ENCODE measurements at regions not wholly inside any gene's neighbourhood (a gene's known extent, or its start where the extent isn't known, plus 50 kb on each side); places are given as distances from the start of the nearest gene placed in this dataset.

DNA sequence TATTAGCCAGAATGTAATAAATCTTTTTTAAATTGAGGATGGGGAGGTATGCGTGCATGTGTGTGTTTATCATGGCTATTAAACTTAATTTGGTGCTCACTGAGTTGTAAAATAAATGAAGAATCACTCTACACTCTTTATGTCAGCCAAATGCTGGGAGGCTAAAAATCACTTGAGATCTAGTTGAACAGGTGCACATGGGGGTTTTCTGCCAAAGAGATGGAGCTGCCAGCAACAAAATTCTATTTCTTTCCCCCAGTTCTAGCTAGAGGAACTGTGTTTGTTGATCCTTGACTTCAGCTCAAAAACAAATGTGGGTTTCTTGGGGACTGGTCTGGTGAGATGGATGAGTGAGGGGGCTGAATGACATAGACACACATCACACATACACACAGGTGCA, 183.3 kb upstream of the BTBD3 start:
- no peaks in the 10 kb centered on the region for H3K4me1 ChIP-seq (ENCODE audit: control insufficient read depth, insufficient read depth, low read length)
- no peak overlapping the region for H2BK15ac ChIP-seq (ENCODE audit: low read depth, low read length)
- no peaks in the 10 kb centered on the region for H3K9me3 ChIP-seq (ENCODE audit: control insufficient read depth, insufficient read depth, low read length)
- 0 out of 2 replicates have a peak, but pooled peaks cover 2% of the 10 kb centered on the region for H3K27me3 ChIP-seq (ENCODE audit: control insufficient read depth, insufficient read depth, low read length)
- H2AK9ac ChIP-seq (replicated peaks; ENCODE audit: low read depth, low read length, poor library complexity): no peak overlapping the region
- H4K91ac ChIP-seq (ENCODE audit: insufficient read depth, low read depth, low read length): no peak overlapping the region
- H3K56ac ChIP-seq (ENCODE audit: extremely low read depth, insufficient read depth, low read length): no peak overlapping the region
- intact Hi-C loops (cut with micrococcal nuclease): no loop called here
- H4K20me1 ChIP-seq (ENCODE audit: insufficient read depth, low read length): no peaks in the 10 kb centered on the region
- WGBS, 2 experiments (ENCODE audit: extremely low coverage in 2 of 2, insufficient read length in 1 of 2): no CpG with 5 or more reads among the region's 1 CpG
- no TSS peak for BruUV-seq (replicated peaks)
- dilution Hi-C loops (cut with HindIII; ENCODE audit: low sequenced_read_pairs, unreplicated experiment): no loop called here
- H3K18ac ChIP-seq (ENCODE audit: low read depth, low read length): no peak overlapping the region
- H2AFZ ChIP-seq (replicated peaks; ENCODE audit: low read length, poor library complexity): no peak overlapping the region
- H2BK120ac ChIP-seq (ENCODE audit: low read depth, low read length): no peak overlapping the region
- H3K79me1 ChIP-seq (ENCODE audit: low read depth in 1 of 2, low read length in 2 of 2): no peaks in the 10 kb centered on the region
- H3K4me2 ChIP-seq (ENCODE audit: low read depth, low read length): no peak overlapping the region
- ChIA-PET CTCF (interaction anchor here (0.9 kb wide), 1 partner anchor 18 kb away, joined by 3 read pairs; no protein-coding TSS in a partner anchor), POLR2A (ENCODE audit: unreplicated experiment) (no interaction called here)
- H3K23ac ChIP-seq (ENCODE audit: low read depth, low read length): no peak overlapping the region
- in situ Hi-C loops (cut with MboI; ENCODE audit: low sequenced_read_pairs): no loop called here
- no peak overlapping the region for H4K5ac ChIP-seq (ENCODE audit: low read depth, low read length)
- H2BK5ac ChIP-seq (ENCODE audit: low read depth, low read length, poor library complexity, severe bottlenecking): no peak overlapping the region
- no peaks in the 10 kb centered on the region for H3K36me3 ChIP-seq (ENCODE audit: control insufficient read depth, insufficient read depth, low read length)
- no peak overlapping the region for H3K27ac ChIP-seq (ENCODE audit: insufficient read depth, low read length)
- H3K14ac ChIP-seq (replicated peaks; ENCODE audit: low read depth, low read length): no peak overlapping the region
- H2AK5ac ChIP-seq (ENCODE audit: low read depth, low read length): no peak overlapping the region
- no peak overlapping the region for H3K9ac ChIP-seq (ENCODE audit: low read depth, low read length)
- H3K4me3 ChIP-seq (ENCODE audit: insufficient read depth, low read depth, low read length): no peak overlapping the region
- no peak overlapping the region for H3K4ac ChIP-seq (ENCODE audit: low read depth, low read length)
- H2BK20ac ChIP-seq (ENCODE audit: low read depth, low read length): no peak overlapping the region
- no peaks in the 10 kb centered on the region for H3K9me1 ChIP-seq (ENCODE audit: insufficient read depth, low read length)
- TF ChIP-seq BHLHE40 (IDR thresholded peaks at IDR 0.05; ENCODE audit: low read depth, low read length) (no peak), MAFK (IDR thresholded peaks at IDR 0.05; ENCODE audit: low read depth, low read length) (no peak), POLR2A (IDR thresholded peaks at IDR 0.05; ENCODE audit: low read depth, low read length) (no peak), CHD1 (IDR thresholded peaks at IDR 0.05; ENCODE audit: low read depth, low read length) (no peak), CEBPB (IDR thresholded peaks at IDR 0.05; ENCODE audit: low read depth, low read length) (no peak), RAD21 (IDR thresholded peaks at IDR 0.05; ENCODE audit: low read length) (no peak), SMC3 (IDR thresholded peaks at IDR 0.05; ENCODE audit: low read depth, low read length) (no peak), USF2 (IDR thresholded peaks at IDR 0.05; ENCODE audit: low read depth, low read length) (no peak), FOS (IDR thresholded peaks at IDR 0.05; ENCODE audit: low read depth, low read length) (no peak), RCOR1 (IDR thresholded peaks at IDR 0.05; ENCODE audit: insufficient replicate concordance, low read length) (no peak), RFX5 (IDR thresholded peaks at IDR 0.05; ENCODE audit: low read depth, low read length) (no peak), MAZ (IDR thresholded peaks at IDR 0.05; ENCODE audit: borderline replicate concordance, low read depth, low read length) (no peak), NFE2L2 (IDR thresholded peaks at IDR 0.05; ENCODE audit: low read depth, low read length) (no peak)
- TF ChIP-seq, protein P1, sequence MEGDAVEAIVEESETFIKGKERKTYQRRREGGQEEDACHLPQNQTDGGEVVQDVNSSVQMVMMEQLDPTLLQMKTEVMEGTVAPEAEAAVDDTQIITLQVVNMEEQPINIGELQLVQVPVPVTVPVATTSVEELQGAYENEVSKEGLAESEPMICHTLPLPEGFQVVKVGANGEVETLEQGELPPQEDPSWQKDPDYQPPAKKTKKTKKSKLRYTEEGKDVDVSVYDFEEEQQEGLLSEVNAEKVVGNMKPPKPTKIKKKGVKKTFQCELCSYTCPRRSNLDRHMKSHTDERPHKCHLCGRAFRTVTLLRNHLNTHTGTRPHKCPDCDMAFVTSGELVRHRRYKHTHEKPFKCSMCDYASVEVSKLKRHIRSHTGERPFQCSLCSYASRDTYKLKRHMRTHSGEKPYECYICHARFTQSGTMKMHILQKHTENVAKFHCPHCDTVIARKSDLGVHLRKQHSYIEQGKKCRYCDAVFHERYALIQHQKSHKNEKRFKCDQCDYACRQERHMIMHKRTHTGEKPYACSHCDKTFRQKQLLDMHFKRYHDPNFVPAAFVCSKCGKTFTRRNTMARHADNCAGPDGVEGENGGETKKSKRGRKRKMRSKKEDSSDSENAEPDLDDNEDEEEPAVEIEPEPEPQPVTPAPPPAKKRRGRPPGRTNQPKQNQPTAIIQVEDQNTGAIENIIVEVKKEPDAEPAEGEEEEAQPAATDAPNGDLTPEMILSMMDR (conservative IDR thresholded peaks at IDR 0.05; ENCODE audit: low read depth, low read length): no peak
- no peak for DNase-seq
- ATAC-seq (ENCODE audit: low read depth): no peak
- H4K8ac ChIP-seq (ENCODE audit: low read depth in 2 of 2, low read length in 2 of 2): no peak overlapping the region
